ENCODE measurements at regions not wholly inside any gene's neighbourhood (a gene's known extent, or its start where the extent isn't known, plus 50 kb on each side); places are given as distances from the start of the nearest gene placed in this dataset.

- TF ChIP-seq AFF4 (CRISPR knock-in tag; IDR thresholded peaks at IDR 0.05; ENCODE audit: borderline replicate concordance) (no peak), IRF2 (CRISPR knock-in tag; IDR thresholded peaks at IDR 0.05; ENCODE audit: borderline replicate concordance, low read depth) (no peak), MXD4 (CRISPR knock-in tag; IDR thresholded peaks at IDR 0.05; ENCODE audit: borderline replicate concordance) (no peak)
These were observed 413.5 kb upstream of the HS6ST1 start (continued) for GRCh38 chr2:128731994-128732650.

- H3K27me3 Mint-ChIP-seq (ENCODE audit: low read depth), result peaks cover 12% of the 10 kb centered on the region
- peaks cover 3% of the 10 kb centered on the region; the same call in 1 of the 2 replicates for H3K4me1 Mint-ChIP-seq
- peaks cover 4% of the 10 kb centered on the region for H3K36me3 Mint-ChIP-seq
- H3K27ac Mint-ChIP-seq, result no peak overlapping the region
- DNase-seq (ENCODE audit: low spot score) (no peak), ATAC-seq (no peak)
- peaks cover 15% of the 10 kb centered on the region for H3K9me3 Mint-ChIP-seq
- H3K4me3 Mint-ChIP-seq, result no peak overlapping the region
- TF ChIP-seq ZNF671 (CRISPR knock-in tag; IDR thresholded peaks at IDR 0.05) (no peak), MXD4 (CRISPR knock-in tag; IDR thresholded peaks at IDR 0.05; ENCODE audit: borderline replicate concordance) (no peak), TEAD1 (CRISPR knock-in tag; IDR thresholded peaks at IDR 0.05) (no peak), ATF6 (CRISPR knock-in tag; IDR thresholded peaks at IDR 0.05) (no peak), AR (CRISPR knock-in tag; IDR thresholded peaks at IDR 0.05) (no peak), GTF2I (CRISPR knock-in tag; conservative IDR thresholded peaks at IDR 0.05) (no peak), ATF3 (CRISPR knock-in tag; conservative IDR thresholded peaks at IDR 0.05) (no peak), ZNF416 (CRISPR knock-in tag; IDR thresholded peaks at IDR 0.05) (no peak), GABPB1 (CRISPR knock-in tag; IDR thresholded peaks at IDR 0.05) (no peak), HMGXB4 (CRISPR knock-in tag; IDR thresholded peaks at IDR 0.05) (no peak), ZNF138 (CRISPR knock-in tag; conservative IDR thresholded peaks at IDR 0.05) (no peak), GRHL2 (CRISPR knock-in tag; IDR thresholded peaks at IDR 0.05; ENCODE audit: insufficient replicate concordance, severe bottlenecking) (no peak), ZBTB43 (CRISPR knock-in tag; IDR thresholded peaks at IDR 0.05) (no peak), CTCF (IDR thresholded peaks at IDR 0.05) (no peak)
- ChIA-PET CTCF (no interaction called here), POLR2A (no interaction called here)
These were observed 414.3 kb upstream of the HS6ST1 start for GRCh38 chr2:128732976-128733431.
